ENCODE measurements at regions not wholly inside any gene's neighbourhood (a gene's known extent, or its start where the extent isn't known, plus 50 kb on each side); places are given as distances from the start of the nearest gene placed in this dataset.

- no peak for TF ChIP-seq CTCF (IDR thresholded peaks at IDR 0.05)
- no peak for TF ChIP-seq POLR2A (IDR thresholded peaks at IDR 0.05)
- TF ChIP-seq POLR2AphosphoS5 (IDR thresholded peaks at IDR 0.05): no peak
These were observed 164.8 kb downstream of the TFAP2C start for GRCh38 chr20:56793916-56794315.

GRCh38 chr20:56795492-56795891, 166.4 kb downstream of the TFAP2C start:
- H3K4me1 ChIP-seq: no peaks in the 10 kb centered on the region
- no peak for DNase-seq (ENCODE audit: low spot score in 2 of 2)

More at GRCh38 chr20:56793916-56794315, 164.8 kb downstream of the TFAP2C start:
- no peaks in the 10 kb centered on the region for H3K27me3 ChIP-seq
- no peak overlapping the region for H3K27ac ChIP-seq
- H3K4me3 ChIP-seq: no peak overlapping the region
- no peak for DNase-seq (ENCODE audit: low spot score in 2 of 2)
- no peaks in the 10 kb centered on the region for H3K4me1 ChIP-seq
- intact Hi-C loops (cut with DNase I; ENCODE audit: low total_unique reads): no loop called here
- peaks cover 4 to 8% of the 10 kb centered on the region in 2 donors for H3K9me3 ChIP-seq
- H3K36me3 ChIP-seq: no peaks in the 10 kb centered on the region

GRCh38 chr20:56796345-56796744, 167.2 kb downstream of the TFAP2C start:
- Histone ChIP-seq H3K4me1 (no peaks in the 10 kb centered on the region), H3K36me3 (no peaks in the 10 kb centered on the region), H3K4me3 (no peak overlapping the region), H3K27ac (no peak overlapping the region), H3K9me3 (peaks cover 4 to 10% of the 10 kb centered on the region in 2 donors), H3K27me3 (no peaks in the 10 kb centered on the region)
- intact Hi-C loops (cut with DNase I; ENCODE audit: low total_unique reads): no loop called here
- no peak for DNase-seq (ENCODE audit: low spot score in 2 of 2)
- TF ChIP-seq POLR2A (IDR thresholded peaks at IDR 0.05) (no peak), CTCF (IDR thresholded peaks at IDR 0.05) (no peak), POLR2AphosphoS5 (IDR thresholded peaks at IDR 0.05) (no peak)

More at GRCh38 chr20:56795492-56795891, 166.4 kb downstream of the TFAP2C start:
- Histone ChIP-seq H3K27me3 (no peaks in the 10 kb centered on the region), H3K4me3 (no peak overlapping the region), H3K9me3 (peaks cover 4 to 10% of the 10 kb centered on the region in 2 donors), H3K36me3 (no peaks in the 10 kb centered on the region), H3K27ac (no peak overlapping the region)
- intact Hi-C loops (cut with DNase I; ENCODE audit: low total_unique reads): no loop called here
- TF ChIP-seq POLR2A (IDR thresholded peaks at IDR 0.05): no peak
- TF ChIP-seq CTCF (IDR thresholded peaks at IDR 0.05): no peak
- no peak for TF ChIP-seq POLR2AphosphoS5 (IDR thresholded peaks at IDR 0.05)

GRCh38 chr20:56797023-56797422, 167.9 kb downstream of the TFAP2C start:
- Histone ChIP-seq H3K4me1 (peaks cover 0 to 3% of the 10 kb centered on the region in 2 donors), H3K27me3 (no peaks in the 10 kb centered on the region), H3K4me3 (no peak overlapping the region), H3K9me3 (peaks cover 4 to 10% of the 10 kb centered on the region in 2 donors), H3K27ac (no peak overlapping the region), H3K36me3 (no peaks in the 10 kb centered on the region)
- DNase-seq (ENCODE audit: low spot score in 2 of 2): no peak
- TF ChIP-seq POLR2AphosphoS5 (IDR thresholded peaks at IDR 0.05) (no peak), POLR2A (IDR thresholded peaks at IDR 0.05) (no peak), CTCF (IDR thresholded peaks at IDR 0.05) (no peak)
- intact Hi-C loops (cut with DNase I; ENCODE audit: low total_unique reads): no loop called here

- no peak overlapping the region for H3K4me3 ChIP-seq
These were observed 169.5 kb downstream of the TFAP2C start for GRCh38 chr20:56798634-56799033.

More at GRCh38 chr20:56798634-56799033, 169.5 kb downstream of the TFAP2C start:
- DNase-seq (ENCODE audit: low spot score in 2 of 2): no peak
- intact Hi-C loops (cut with DNase I; ENCODE audit: low total_unique reads): no loop called here
- TF ChIP-seq POLR2AphosphoS5 (IDR thresholded peaks at IDR 0.05): no peak
- TF ChIP-seq CTCF (IDR thresholded peaks at IDR 0.05): no peak
- TF ChIP-seq POLR2A (IDR thresholded peaks at IDR 0.05): no peak
- no peaks in the 10 kb centered on the region for H3K36me3 ChIP-seq
- H3K4me1 ChIP-seq: peaks cover 0 to 11% of the 10 kb centered on the region in 2 donors
- peaks cover 4 to 10% of the 10 kb centered on the region in 2 donors for H3K9me3 ChIP-seq
- H3K27ac ChIP-seq: no peak overlapping the region
- no peaks in the 10 kb centered on the region for H3K27me3 ChIP-seq
